ENCODE measurements at regions not wholly inside any gene's neighbourhood (a gene's known extent, or its start where the extent isn't known, plus 50 kb on each side); places are given as distances from the start of the nearest gene placed in this dataset.
"Not testable (repeated sequence)": the region's sequence is repeated elsewhere in the genome, so short reads cannot be mapped to it uniquely, and the experiment has no call there.

DNA sequence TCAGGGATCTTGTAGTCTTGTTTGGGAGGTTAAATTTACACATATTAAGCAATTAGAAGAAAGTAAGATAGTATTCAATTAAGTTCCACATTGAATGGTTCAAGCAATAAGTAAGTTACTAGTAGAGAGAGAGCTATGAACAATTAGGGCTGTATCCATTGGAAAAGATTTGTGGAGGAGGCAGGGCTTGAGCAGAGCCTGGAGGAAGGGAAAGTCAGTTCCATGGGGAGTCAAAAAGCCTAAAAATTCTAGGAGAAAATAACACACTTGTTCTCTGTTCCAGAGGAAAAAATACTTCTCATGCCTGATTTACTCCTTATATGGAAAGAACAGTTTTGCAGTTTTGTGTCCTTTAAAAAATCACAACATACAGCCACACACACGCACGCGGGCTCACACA lies 730.0 kb downstream of the PRIM2 start:
- ATAC-seq; H3K27ac ChIP-seq; in situ Hi-C loops (cut with MboI; ENCODE audit: low sequenced_read_pairs in 4 of 4); H3K27me3 ChIP-seq; DNase-seq; intact Hi-C loops (cut with DNase I; ENCODE audit: low total_unique reads); H3K4me3 ChIP-seq; H3K4me1 ChIP-seq; H3K36me3 ChIP-seq; H3K9me3 ChIP-seq: not testable (repeated sequence)

GRCh38 chr6:58047865-58048264 lies 730.4 kb downstream of the PRIM2 start:
- H3K27ac ChIP-seq; intact Hi-C loops (cut with DNase I; ENCODE audit: low total_unique reads); H3K27me3 ChIP-seq; ATAC-seq; DNase-seq; H3K9me3 ChIP-seq; H3K4me1 ChIP-seq; H3K36me3 ChIP-seq; in situ Hi-C loops (cut with MboI; ENCODE audit: low sequenced_read_pairs in 4 of 4); H3K4me3 ChIP-seq: not testable (repeated sequence)

GRCh38 chr6:58055465-58056176 lies 738.2 kb downstream of the PRIM2 start:
- H3K27me3 ChIP-seq; H3K4me1 ChIP-seq; H3K4me3 ChIP-seq; H3K9me3 ChIP-seq; H3K36me3 ChIP-seq; DNase-seq; in situ Hi-C loops (cut with MboI; ENCODE audit: low sequenced_read_pairs in 4 of 4); H3K27ac ChIP-seq; intact Hi-C loops (cut with DNase I; ENCODE audit: low total_unique reads); ATAC-seq: not testable (repeated sequence)

DNA sequence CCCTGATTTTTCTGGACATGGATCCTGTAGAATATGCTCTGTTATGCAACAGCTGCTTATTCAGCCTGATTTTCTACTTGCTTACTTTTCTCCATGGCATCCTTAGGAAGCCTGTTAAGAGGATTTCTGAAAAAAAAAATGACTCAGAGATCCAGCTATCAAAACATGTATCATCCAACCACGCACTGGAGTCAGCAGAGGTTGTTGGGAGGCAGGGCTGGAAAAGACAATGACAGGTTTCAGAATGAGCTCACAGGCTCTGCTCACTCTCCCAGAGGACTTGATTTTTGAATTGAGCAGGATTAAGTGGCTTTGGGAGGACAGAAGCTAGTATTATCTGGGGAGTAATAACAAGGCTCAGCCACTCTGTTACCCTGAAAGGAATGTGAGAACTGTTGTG lies 742.3 kb downstream of the PRIM2 start:
- intact Hi-C loops (cut with DNase I; ENCODE audit: low total_unique reads); H3K4me3 ChIP-seq; H3K36me3 ChIP-seq; H3K27me3 ChIP-seq; H3K27ac ChIP-seq; H3K4me1 ChIP-seq; H3K9me3 ChIP-seq; in situ Hi-C loops (cut with MboI; ENCODE audit: low sequenced_read_pairs in 4 of 4): not testable (repeated sequence)
- ATAC-seq (peak in 1 of 2 donors; percentile 36), DNase-seq (peak in 1 of 2 donors; percentile 11)

GRCh38 chr6:58063542-58063941 lies 746.1 kb downstream of the PRIM2 start:
- intact Hi-C loops (cut with DNase I; ENCODE audit: low total_unique reads), result not testable (repeated sequence)

DNA sequence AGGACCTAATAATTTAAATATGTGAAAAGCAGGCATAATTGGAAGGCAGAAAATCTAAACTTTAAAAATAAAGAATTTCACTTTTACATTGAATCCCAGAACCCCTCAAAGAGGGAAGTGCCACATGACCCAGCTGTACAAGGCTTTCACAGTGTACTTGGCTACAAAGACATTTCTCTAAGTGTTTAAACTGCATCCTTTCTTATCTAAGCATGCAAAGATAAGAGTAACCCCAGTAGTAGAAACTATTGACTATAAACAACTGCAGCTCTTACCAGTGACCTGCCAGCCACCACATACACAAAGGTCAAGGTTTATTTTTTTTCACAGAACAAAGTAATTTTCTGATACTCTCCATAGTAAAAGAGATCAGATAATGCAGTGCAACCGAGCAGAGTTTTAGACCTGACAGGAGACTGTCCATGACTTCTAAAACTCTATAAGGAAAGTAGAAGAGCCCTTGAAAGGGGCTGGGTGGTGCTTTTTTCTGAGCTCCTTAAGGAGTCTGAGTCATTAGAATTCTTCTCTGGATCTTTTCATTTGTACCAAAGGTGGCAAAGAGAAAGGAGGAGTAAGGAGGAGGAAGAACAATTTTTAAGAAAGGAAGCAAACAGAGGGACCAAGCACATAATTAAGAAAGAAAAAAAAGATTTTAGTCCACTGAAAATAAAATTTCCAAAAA lies 750.6 kb downstream of the PRIM2 start:
- in situ Hi-C loops (cut with MboI; ENCODE audit: low sequenced_read_pairs in 4 of 4); H3K9me3 ChIP-seq; H3K4me3 ChIP-seq; H3K27me3 ChIP-seq; intact Hi-C loops (cut with DNase I; ENCODE audit: low total_unique reads); DNase-seq; H3K36me3 ChIP-seq; H3K27ac ChIP-seq; ATAC-seq; H3K4me1 ChIP-seq: not testable (repeated sequence)

More at GRCh38 chr6:58063542-58063941, 746.1 kb downstream of the PRIM2 start:
- H3K27me3 ChIP-seq; in situ Hi-C loops (cut with MboI; ENCODE audit: low sequenced_read_pairs in 4 of 4); DNase-seq; H3K27ac ChIP-seq; H3K36me3 ChIP-seq; H3K9me3 ChIP-seq; H3K4me1 ChIP-seq; ATAC-seq; H3K4me3 ChIP-seq: not testable (repeated sequence)

DNA sequence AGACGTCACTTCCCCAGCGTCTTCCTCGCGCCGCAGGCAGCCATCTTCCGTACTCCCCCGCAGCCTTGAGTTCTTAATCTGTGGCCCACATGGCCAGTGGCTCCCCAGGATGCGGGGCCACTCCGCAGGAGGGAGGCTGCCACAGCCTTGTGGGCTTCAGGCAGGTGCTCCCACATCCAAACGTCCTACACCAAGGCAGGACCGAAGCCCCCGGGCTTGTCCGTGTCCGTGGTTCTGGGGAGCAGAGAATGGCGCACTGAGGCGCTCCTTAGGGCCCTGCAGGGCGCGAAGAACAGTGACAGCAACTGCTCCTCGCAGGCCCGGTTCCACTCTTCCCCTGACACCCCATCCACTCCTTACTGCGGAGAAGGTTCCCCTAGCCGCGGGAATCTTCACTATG lies 755.8 kb downstream of the PRIM2 start:
- no peak overlapping the region for H3K27ac ChIP-seq
- intact Hi-C loops (cut with DNase I; ENCODE audit: low total_unique reads) (no loop called here), in situ Hi-C loops (cut with MboI; ENCODE audit: low sequenced_read_pairs in 4 of 4) (no loop called here)
- no peaks in the 10 kb centered on the region for H3K4me1 ChIP-seq
- no peaks in the 10 kb centered on the region for H3K27me3 ChIP-seq
- no peaks in the 10 kb centered on the region for H3K36me3 ChIP-seq
- DNase-seq (no peak), ATAC-seq (no peak)
- H3K9me3 ChIP-seq, result no peaks in the 10 kb centered on the region
- no peak overlapping the region for H3K4me3 ChIP-seq
- TF ChIP-seq, protein P1, sequence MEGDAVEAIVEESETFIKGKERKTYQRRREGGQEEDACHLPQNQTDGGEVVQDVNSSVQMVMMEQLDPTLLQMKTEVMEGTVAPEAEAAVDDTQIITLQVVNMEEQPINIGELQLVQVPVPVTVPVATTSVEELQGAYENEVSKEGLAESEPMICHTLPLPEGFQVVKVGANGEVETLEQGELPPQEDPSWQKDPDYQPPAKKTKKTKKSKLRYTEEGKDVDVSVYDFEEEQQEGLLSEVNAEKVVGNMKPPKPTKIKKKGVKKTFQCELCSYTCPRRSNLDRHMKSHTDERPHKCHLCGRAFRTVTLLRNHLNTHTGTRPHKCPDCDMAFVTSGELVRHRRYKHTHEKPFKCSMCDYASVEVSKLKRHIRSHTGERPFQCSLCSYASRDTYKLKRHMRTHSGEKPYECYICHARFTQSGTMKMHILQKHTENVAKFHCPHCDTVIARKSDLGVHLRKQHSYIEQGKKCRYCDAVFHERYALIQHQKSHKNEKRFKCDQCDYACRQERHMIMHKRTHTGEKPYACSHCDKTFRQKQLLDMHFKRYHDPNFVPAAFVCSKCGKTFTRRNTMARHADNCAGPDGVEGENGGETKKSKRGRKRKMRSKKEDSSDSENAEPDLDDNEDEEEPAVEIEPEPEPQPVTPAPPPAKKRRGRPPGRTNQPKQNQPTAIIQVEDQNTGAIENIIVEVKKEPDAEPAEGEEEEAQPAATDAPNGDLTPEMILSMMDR (IDR thresholded peaks at IDR 0.05 in 4 of 5, conservative IDR thresholded peaks at IDR 0.05 in 1 of 5), result no peak
- TF ChIP-seq POLR2A (IDR thresholded peaks at IDR 0.05), result no peak

DNA sequence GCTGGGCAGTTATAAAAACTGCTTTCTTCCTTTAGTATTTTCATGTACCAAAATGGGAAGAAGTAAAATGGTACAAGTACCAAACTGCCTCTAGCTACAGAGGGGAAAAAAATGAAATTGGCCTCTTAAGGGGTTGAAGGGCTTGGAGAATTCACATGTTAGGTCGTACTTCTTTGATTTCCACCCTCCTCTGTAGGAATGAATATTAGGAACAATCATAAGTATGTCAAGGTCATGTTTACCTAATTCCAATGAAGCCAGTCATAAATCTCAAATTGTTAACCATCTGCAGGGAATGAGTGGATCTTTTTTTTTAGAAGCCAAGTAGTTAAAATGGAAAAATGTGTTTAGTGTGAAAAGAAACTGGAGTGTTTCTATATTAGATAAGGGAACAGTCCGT lies 772.6 kb downstream of the PRIM2 start:
- H3K27me3 ChIP-seq; H3K4me3 ChIP-seq; intact Hi-C loops (cut with DNase I; ENCODE audit: low total_unique reads); H3K36me3 ChIP-seq; H3K9me3 ChIP-seq; ATAC-seq; H3K4me1 ChIP-seq; H3K27ac ChIP-seq; in situ Hi-C loops (cut with MboI; ENCODE audit: low sequenced_read_pairs in 4 of 4); DNase-seq: not testable (repeated sequence)

DNA sequence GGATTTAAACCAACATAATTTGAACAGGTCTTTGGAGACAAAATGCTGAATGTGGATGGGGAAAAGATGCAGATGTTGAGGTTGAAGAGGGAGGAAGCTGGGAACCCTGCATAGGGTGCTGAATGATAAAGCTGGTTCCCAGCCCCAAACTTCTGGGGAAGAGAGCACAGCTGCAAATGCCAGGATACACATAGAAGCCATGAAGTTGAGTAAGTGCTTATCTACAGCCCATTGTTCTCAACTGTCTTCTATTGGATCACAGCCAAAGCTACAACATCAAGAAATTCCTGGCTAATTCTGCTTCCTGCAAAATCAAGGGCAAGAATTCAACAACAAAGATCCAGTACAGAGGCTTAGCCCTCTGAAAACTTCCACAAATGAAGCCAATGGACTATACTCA lies 779.8 kb downstream of the PRIM2 start:
- H3K9me3 ChIP-seq; H3K36me3 ChIP-seq; DNase-seq; H3K27ac ChIP-seq; H3K4me1 ChIP-seq; H3K4me3 ChIP-seq; in situ Hi-C loops (cut with MboI; ENCODE audit: low sequenced_read_pairs in 4 of 4); H3K27me3 ChIP-seq; ATAC-seq; intact Hi-C loops (cut with DNase I; ENCODE audit: low total_unique reads): not testable (repeated sequence)

Data from gastrocnemius medialis (tissue), 4 donors.